HUES48 (cell line): ENCODE measurements at regions not wholly inside any gene's neighbourhood (a gene's known extent, or its start where the extent isn't known, plus 50 kb on each side); places are given as distances from the start of the nearest gene placed in this dataset.
"Not testable (repeated sequence)": the region's sequence is repeated elsewhere in the genome, so short reads cannot be mapped to it uniquely, and the experiment has no call there.

Experiments
- H3K27ac ChIP-seq: one replicate; pipeline ENCODE4 v1.7.0; 2013; ENCODE audit warnings: low read depth, low read length, inconsistent platforms
- H3K27me3 ChIP-seq: 2 replicates; pipeline ENCODE4 v1.6.1; 2013; ENCODE audit warnings: mild to moderate bottlenecking, low read length; ENCODE audit not compliant: control insufficient read depth, insufficient read depth
- H3K36me3 ChIP-seq: 2 replicates; pipeline ENCODE4 v1.6.1; 2013; ENCODE audit warnings: low read length; ENCODE audit not compliant: control insufficient read depth, insufficient read depth
- H3K4me1 ChIP-seq: 2 replicates; pipeline ENCODE4 v1.6.1; 2013; ENCODE audit warnings: mild to moderate bottlenecking, low read length; ENCODE audit not compliant: control insufficient read depth, insufficient read depth
- H3K4me3 ChIP-seq: 2 replicates; pipeline ENCODE4 v1.5.1; 2013; ENCODE audit warnings: mild to moderate bottlenecking, low read depth, low read length
- H3K9ac ChIP-seq: 2 replicates; pipeline ENCODE4 v1.6.1; 2013; ENCODE audit warnings: mild to moderate bottlenecking, low read depth, low read length, moderate library complexity
- H3K9me3 ChIP-seq: 2 replicates; pipeline ENCODE4 v1.6.1; 2013; ENCODE audit warnings: low read length; ENCODE audit not compliant: control insufficient read depth, insufficient read depth

DNA sequence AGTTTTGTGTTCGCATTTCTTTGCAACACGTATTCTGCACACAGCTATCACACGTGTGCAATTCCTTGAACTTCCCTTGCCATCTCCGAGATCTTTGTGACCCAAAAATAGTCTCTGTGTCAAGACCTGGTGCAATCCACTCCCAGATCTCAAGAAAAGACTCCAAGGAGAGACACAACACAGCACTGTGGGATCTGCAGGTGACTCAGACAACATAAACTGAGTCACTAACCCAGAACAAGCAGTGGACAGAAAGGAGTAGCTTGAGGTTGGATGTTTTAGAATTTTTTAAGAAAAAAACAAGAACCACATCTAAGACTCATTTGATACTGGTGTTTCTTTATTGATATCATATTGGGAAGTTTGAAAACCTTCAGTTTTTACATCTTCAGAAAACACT is 396.9 kb downstream of the AGTPBP1 start:
- H3K9me3 ChIP-seq: no peaks in the 10 kb centered on the region
- no peak overlapping the region for H3K9ac ChIP-seq
- H3K4me1 ChIP-seq: no peaks in the 10 kb centered on the region
- no peak overlapping the region for H3K27ac ChIP-seq
- H3K4me3 ChIP-seq: no peak overlapping the region
- H3K36me3 ChIP-seq: no peaks in the 10 kb centered on the region
- no peaks in the 10 kb centered on the region for H3K27me3 ChIP-seq

DNA sequence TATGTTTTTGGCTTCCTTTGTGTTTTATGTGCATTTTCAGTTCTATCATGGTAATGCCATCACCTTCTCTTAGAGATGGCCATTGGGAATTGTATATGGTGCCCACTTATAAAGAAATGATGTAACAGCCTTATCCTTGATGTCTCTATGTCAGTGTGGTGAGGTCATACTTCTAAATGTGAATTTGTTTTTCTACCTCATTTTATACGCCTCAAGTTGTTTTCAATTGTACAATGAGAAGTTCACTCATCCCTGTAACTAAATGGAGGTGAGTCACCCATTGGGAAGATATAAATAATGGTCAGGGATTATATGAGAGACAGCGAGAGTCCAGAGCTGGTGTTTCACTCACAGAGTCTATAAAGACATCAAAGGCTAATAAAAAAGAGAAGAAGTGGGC is 402.4 kb downstream of the AGTPBP1 start:
- no peaks in the 10 kb centered on the region for H3K4me1 ChIP-seq
- H3K9ac ChIP-seq: no peak overlapping the region
- H3K27ac ChIP-seq: no peak overlapping the region
- H3K9me3 ChIP-seq: no peaks in the 10 kb centered on the region
- H3K36me3 ChIP-seq: no peaks in the 10 kb centered on the region
- no peak overlapping the region for H3K4me3 ChIP-seq
- no peaks in the 10 kb centered on the region for H3K27me3 ChIP-seq

DNA sequence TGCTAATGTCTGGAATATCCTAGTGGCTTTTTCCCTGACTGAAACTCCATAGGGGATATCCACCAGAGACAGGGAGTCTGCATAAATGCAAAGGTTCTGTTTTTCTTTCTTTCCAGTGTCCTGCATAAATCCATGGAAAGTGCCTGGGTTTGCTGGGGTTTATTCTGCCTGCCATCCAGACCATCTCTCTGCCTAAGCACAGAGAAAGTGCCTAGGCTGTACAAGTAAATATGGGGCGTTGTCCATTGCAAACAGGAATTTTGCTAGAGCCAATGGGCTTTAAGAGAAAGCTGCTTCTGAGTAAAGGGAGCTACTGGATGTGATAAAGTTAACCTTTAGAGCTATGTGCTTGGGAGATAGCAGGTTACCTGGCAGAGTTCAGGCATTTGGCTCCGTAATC is 407.5 kb downstream of the AGTPBP1 start:
- Histone ChIP-seq H3K9ac (no peak overlapping the region), H3K27ac (no peak overlapping the region), H3K9me3 (no peaks in the 10 kb centered on the region), H3K27me3 (no peaks in the 10 kb centered on the region), H3K4me1 (no peaks in the 10 kb centered on the region), H3K4me3 (no peak overlapping the region), H3K36me3 (no peaks in the 10 kb centered on the region)

DNA sequence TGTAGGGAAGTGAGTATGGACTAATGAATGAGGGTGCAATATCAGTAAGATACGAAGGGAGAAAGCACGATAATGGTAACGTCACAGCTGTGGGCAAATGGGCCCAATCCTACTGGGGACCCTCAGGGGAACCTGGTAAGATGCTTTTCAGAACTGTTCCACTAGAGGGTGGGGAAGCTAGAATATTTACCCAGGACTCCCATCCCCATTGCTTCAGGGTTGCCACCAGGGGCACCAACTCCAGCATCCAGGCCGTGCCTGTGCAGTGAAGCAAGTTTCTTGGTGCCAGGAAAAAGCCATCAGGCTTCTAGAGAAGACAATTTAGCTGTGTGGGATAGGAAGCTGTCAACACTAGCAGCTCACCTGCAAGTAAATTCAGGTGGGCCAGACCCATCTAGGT is 409.3 kb downstream of the AGTPBP1 start:
- Histone ChIP-seq H3K4me3 (no peak overlapping the region), H3K27me3 (no peaks in the 10 kb centered on the region), H3K4me1 (no peaks in the 10 kb centered on the region), H3K9ac (no peak overlapping the region), H3K36me3 (no peaks in the 10 kb centered on the region), H3K9me3 (no peaks in the 10 kb centered on the region), H3K27ac (no peak overlapping the region)

DNA sequence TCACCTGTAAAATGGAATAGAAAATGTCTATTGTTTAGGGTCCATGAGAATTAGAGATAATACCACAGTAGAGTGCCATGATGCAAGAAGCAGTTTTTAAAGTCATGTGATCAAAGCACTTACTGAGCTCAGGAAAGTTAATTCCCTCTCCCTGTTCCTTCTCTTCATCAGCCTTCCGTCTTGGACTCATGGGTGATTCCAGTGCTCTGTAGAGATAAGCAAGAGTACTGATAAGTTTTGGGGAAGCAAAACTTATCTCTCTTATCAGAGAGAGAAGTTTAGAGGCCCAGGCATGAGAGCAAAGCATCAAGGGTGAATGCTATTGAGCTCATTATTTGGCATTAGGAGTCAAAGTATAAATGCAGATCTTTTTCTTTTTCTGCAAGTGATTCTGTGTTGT is 410.1 kb downstream of the AGTPBP1 start:
- no peaks in the 10 kb centered on the region for H3K27me3 ChIP-seq
- no peak overlapping the region for H3K9ac ChIP-seq
- H3K4me1 ChIP-seq: no peaks in the 10 kb centered on the region
- no peak overlapping the region for H3K27ac ChIP-seq
- H3K4me3 ChIP-seq: no peak overlapping the region
- H3K36me3 ChIP-seq: no peaks in the 10 kb centered on the region
- no peaks in the 10 kb centered on the region for H3K9me3 ChIP-seq

DNA sequence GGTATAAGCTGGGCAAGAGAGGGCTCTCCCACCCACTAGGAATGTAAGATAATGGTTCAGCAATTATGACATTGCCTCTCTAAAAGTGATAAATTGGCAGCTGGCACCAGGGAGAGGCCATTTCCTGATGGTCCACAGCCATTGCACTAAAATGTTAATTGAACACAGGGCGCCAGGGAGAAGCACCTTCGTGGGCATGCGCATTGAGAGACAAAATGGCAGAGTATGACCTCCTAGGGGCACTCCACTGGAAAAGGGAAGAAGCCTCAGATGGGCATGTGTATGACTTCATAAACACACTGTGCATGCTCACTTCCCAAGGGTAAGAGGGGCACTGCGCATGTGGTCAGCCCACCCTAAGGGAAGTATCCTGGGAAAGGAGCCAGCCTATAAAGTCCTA is 419.2 kb downstream of the AGTPBP1 start:
- Histone ChIP-seq H3K9me3 (no peaks in the 10 kb centered on the region), H3K27me3 (no peaks in the 10 kb centered on the region), H3K4me1 (no peaks in the 10 kb centered on the region), H3K27ac (no peak overlapping the region), H3K4me3 (no peak overlapping the region), H3K9ac (no peak overlapping the region), H3K36me3 (no peaks in the 10 kb centered on the region)

DNA sequence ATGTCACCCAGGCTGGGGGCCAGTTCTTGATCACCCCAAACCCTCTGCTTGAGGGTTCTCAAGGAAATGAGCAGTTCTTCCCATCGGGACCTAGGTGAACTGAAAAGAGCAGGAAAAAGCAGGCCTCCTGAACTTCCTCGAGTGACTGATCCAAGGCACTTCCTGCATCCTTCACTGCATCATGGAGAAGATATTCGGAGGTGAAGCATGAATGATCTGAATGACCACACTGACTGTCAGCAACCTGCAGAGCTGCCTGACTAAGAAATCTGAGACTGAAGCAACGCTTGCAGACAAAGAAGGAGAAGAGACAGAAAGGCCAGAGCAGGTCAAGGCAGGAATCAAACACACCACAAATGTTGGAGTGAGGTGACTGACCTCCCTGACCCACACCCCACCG is 420.2 kb downstream of the AGTPBP1 start:
- Histone ChIP-seq H3K9ac (no peak overlapping the region), H3K4me3 (no peak overlapping the region), H3K9me3 (no peaks in the 10 kb centered on the region), H3K4me1 (no peaks in the 10 kb centered on the region), H3K27me3 (no peaks in the 10 kb centered on the region), H3K36me3 (no peaks in the 10 kb centered on the region), H3K27ac (no peak overlapping the region)

DNA sequence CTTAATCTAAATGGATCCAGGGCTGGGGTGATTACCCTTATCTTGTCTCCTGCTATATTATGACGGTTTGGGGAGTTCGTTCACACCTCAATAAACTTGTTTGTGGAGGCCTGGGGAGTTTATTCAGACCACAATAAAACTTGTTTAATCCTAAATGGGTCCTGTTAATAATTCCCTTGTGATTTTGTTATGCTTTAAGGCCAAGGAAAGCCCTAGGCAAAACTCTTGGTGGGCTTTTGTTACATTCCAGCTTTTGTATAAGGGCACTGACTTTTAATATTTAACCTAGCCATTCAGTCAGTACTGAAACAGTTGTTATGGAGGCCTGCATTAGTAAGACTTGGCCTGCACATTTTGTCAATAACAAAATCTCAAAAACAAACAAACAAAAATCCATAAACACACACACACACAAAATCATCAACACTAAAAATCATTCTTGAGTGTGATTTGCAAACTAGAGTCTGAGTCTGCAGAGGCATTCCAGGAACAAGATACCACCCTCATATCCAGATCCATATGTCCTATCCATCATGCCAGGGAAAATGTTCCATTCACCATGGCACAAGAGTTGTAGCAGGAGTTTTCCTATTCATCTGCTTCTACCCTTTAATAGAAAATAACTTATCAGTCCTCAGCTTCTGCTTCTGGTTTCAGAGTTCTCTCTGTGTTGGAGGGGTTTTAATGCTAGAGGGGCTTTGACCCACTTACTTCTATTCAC is 421.7 kb downstream of the AGTPBP1 start:
- H3K27me3 ChIP-seq: no peaks in the 10 kb centered on the region
- no peaks in the 10 kb centered on the region for H3K36me3 ChIP-seq
- H3K27ac ChIP-seq: no peak overlapping the region
- H3K9ac ChIP-seq: no peak overlapping the region
- no peak overlapping the region for H3K4me3 ChIP-seq
- H3K9me3 ChIP-seq: no peaks in the 10 kb centered on the region; the same call in 1 of the 2 replicates
- no peaks in the 10 kb centered on the region for H3K4me1 ChIP-seq

DNA sequence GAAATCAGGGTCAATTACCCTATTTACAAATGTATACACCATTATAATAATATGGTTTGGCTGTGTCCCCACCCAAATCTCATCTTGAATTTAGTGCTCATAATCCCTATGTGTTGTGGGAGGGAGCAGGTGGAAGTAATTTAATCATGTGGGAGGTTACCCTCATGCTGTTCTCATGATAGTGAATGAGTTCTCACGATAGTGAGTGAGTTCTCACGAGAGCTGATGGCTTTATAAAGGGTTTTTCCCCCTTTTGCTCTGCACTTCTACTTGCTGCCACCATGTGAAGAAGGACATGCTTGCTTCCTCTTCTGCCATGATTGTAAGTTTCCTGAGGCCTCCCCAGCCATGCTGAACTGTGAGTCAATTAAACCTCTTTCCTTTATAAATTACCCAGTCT is 426.2 kb downstream of the AGTPBP1 start:
- not testable (repeated sequence) for H3K36me3 ChIP-seq, H3K9me3 ChIP-seq, H3K4me3 ChIP-seq, H3K9ac ChIP-seq, H3K27ac ChIP-seq, H3K27me3 ChIP-seq, H3K4me1 ChIP-seq

DNA sequence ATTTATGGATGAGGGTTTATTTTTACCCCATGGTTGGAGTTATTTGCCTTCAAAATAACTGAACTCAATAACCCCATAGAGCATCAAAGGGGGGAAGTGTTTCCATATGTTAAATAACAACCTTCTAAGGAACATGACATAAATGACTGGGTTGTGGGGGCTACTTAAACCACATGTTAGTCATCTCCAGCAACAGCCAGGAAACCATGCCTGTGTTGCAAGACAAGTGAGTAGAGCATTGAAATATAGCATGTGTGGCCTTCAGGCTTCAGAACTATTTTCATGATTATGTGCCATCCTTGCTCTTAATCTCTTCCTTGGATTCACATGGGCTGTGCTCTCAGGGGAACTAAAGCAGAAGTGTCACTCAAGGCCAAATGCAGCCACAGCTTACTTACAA is 431.2 kb downstream of the AGTPBP1 start:
- Histone ChIP-seq H3K4me1 (no peaks in the 10 kb centered on the region), H3K9me3 (peaks cover 9% of the 10 kb centered on the region), H3K27me3 (no peaks in the 10 kb centered on the region), H3K27ac (no peak overlapping the region), H3K9ac (no peak overlapping the region), H3K4me3 (no peak overlapping the region), H3K36me3 (no peaks in the 10 kb centered on the region)

DNA sequence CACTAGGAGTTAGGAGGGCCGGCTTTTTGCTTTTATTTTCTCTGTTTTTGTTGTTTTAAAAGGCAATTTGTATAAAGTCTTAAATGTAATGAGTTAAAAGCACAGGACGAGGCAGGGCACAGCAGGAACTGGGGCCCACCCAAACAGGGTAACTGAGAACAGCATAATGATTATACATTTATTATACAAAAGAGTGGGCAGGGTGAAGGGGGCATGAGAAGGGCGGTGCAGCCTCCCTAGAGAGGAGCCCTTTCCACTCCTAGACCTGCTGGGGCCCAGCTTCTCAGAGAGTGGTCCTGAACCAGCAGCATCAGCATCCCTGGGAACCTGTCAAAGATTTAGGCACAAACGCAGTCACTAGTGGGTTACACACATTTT is 438.0 kb downstream of the AGTPBP1 start:
- Histone ChIP-seq H3K36me3 (no peaks in the 10 kb centered on the region), H3K9ac (no peak overlapping the region), H3K27ac (no peak overlapping the region), H3K27me3 (no peaks in the 10 kb centered on the region), H3K4me3 (no peak overlapping the region), H3K9me3 (no peaks in the 10 kb centered on the region), H3K4me1 (no peaks in the 10 kb centered on the region)
